Smooth muscle cell (in vitro differentiated cells): ENCODE measurements at regions not wholly inside any gene's neighbourhood (a gene's known extent, or its start where the extent isn't known, plus 50 kb on each side); places are given as distances from the start of the nearest gene placed in this dataset.

Experiments used
- DNase-seq: peaks from one replicate; lab custom pipeline; 2025; ENCODE audit not compliant: unreplicated experiment; lab: John Stamatoyannopoulos, UW
- H2AFZ ChIP-seq: fragments of 200-600 bp; sonication (generic); 2 replicates; pipeline ENCODE4 v1.6.0; 2016; ENCODE audit warnings: antibody characterized with exemption, low read depth, mild to moderate bottlenecking
- H3F3A ChIP-seq: fragments of 200-600 bp; sonication (generic); 2 replicates; pipeline ENCODE4 v1.6.0; 2017; ENCODE audit warnings: antibody characterized with exemption, low read depth
- H3K27ac ChIP-seq: fragments of 200-600 bp; sonication (generic); 2 replicates; pipeline ENCODE4 v1.5.1; 2016; ENCODE audit warnings: low read depth, mild to moderate bottlenecking
- H3K27me3 ChIP-seq: fragments of 200-600 bp; sonication (generic); 2 replicates; pipeline ENCODE4 v1.6.1; 2016; ENCODE audit warnings: low read depth, mild to moderate bottlenecking
- H3K36me3 ChIP-seq: fragments of 200-600 bp; sonication (generic); 2 replicates; pipeline ENCODE4 v1.5.1; 2016; ENCODE audit warnings: low read depth
- H3K4me1 ChIP-seq: fragments of 200-600 bp; sonication (generic); 2 replicates; pipeline ENCODE4 v1.5.1; 2016; ENCODE audit warnings: low read depth
- H3K4me2 ChIP-seq: fragments of 200-600 bp; sonication (generic); 2 replicates; pipeline ENCODE4 v1.6.0; 2016; ENCODE audit warnings: mild to moderate bottlenecking
- H3K4me3 ChIP-seq: fragments of 200-600 bp; sonication (generic); 2 replicates; pipeline ENCODE4 v1.5.1; 2016; ENCODE audit warnings: mild to moderate bottlenecking
- H3K79me2 ChIP-seq: fragments of 200-600 bp; sonication (generic); 2 replicates; pipeline ENCODE4 v1.6.0; 2016; ENCODE audit warnings: low read depth, mild to moderate bottlenecking
- H3K9ac ChIP-seq: fragments of 200-600 bp; sonication (generic); 2 replicates; pipeline ENCODE4 v1.6.0; 2016; ENCODE audit warnings: low read depth
- H3K9me3 ChIP-seq: fragments of 200-600 bp; sonication (generic); replicated peaks from 2 replicates; pipeline ENCODE4 v1.5.1; 2016; ENCODE audit warnings: low read depth
- H4K20me1 ChIP-seq: fragments of 200-600 bp; sonication (generic); 2 replicates; pipeline ENCODE4 v1.6.0; 2016; ENCODE audit warnings: low read depth
- WGBS: methylation state at CpG from one replicate; pipeline ENCODE4 v1.1.7; 2016; ENCODE audit warnings: low lambda C conversion rate; 5-methylcytosine and 5-hydroxymethylcytosine counted together
- TF ChIP-seq, protein P1 (sequence below): fragments of 200-600 bp; sonication (generic); IDR thresholded peaks from 2 replicates; pipeline ENCODE4 v1.5.1; 2017; ENCODE audit warnings: borderline replicate concordance, mild to moderate bottlenecking, antibody characterized with exemption; ENCODE audit not compliant: insufficient read depth, poor library complexity, severe bottlenecking

DNA sequence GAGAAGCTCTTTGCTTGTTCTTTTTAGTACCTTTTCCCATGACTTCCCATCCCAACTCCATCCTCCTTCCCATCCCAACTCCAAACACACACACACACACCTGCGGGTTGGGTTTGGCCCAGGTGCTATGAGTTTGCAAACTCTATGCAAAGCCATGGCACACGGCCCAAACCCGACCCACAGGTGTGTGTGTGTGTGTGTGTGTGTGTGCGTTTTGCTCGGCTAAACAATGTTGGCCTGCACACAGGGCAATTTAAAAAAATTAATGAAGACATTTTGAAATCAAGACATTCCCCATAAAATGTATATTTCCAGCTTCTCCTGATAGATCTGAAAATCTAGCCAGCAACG, 103.7 kb upstream of the TLE3 start:
- TF ChIP-seq, protein P1, sequence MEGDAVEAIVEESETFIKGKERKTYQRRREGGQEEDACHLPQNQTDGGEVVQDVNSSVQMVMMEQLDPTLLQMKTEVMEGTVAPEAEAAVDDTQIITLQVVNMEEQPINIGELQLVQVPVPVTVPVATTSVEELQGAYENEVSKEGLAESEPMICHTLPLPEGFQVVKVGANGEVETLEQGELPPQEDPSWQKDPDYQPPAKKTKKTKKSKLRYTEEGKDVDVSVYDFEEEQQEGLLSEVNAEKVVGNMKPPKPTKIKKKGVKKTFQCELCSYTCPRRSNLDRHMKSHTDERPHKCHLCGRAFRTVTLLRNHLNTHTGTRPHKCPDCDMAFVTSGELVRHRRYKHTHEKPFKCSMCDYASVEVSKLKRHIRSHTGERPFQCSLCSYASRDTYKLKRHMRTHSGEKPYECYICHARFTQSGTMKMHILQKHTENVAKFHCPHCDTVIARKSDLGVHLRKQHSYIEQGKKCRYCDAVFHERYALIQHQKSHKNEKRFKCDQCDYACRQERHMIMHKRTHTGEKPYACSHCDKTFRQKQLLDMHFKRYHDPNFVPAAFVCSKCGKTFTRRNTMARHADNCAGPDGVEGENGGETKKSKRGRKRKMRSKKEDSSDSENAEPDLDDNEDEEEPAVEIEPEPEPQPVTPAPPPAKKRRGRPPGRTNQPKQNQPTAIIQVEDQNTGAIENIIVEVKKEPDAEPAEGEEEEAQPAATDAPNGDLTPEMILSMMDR = no peak
- DNase-seq = no peak
- no peak overlapping the region for H3K9ac ChIP-seq
- H3K36me3 ChIP-seq = no peaks in the 10 kb centered on the region
- peaks cover 10% of the 10 kb centered on the region for H3K4me1 ChIP-seq
- no peak overlapping the region for H3K27ac ChIP-seq
- peaks cover 14% of the 10 kb centered on the region for H3F3A ChIP-seq
- H4K20me1 ChIP-seq = no peaks in the 10 kb centered on the region
- H2AFZ ChIP-seq = no peak overlapping the region
- no peak overlapping the region for H3K4me2 ChIP-seq
- H3K27me3 ChIP-seq = no peaks in the 10 kb centered on the region
- H3K79me2 ChIP-seq = no peaks in the 10 kb centered on the region
- 95% methylated on average over 6 of the region's 6 CpGs for WGBS
- H3K4me3 ChIP-seq = no peak overlapping the region
- H3K9me3 ChIP-seq = no peaks in the 10 kb centered on the region

DNA sequence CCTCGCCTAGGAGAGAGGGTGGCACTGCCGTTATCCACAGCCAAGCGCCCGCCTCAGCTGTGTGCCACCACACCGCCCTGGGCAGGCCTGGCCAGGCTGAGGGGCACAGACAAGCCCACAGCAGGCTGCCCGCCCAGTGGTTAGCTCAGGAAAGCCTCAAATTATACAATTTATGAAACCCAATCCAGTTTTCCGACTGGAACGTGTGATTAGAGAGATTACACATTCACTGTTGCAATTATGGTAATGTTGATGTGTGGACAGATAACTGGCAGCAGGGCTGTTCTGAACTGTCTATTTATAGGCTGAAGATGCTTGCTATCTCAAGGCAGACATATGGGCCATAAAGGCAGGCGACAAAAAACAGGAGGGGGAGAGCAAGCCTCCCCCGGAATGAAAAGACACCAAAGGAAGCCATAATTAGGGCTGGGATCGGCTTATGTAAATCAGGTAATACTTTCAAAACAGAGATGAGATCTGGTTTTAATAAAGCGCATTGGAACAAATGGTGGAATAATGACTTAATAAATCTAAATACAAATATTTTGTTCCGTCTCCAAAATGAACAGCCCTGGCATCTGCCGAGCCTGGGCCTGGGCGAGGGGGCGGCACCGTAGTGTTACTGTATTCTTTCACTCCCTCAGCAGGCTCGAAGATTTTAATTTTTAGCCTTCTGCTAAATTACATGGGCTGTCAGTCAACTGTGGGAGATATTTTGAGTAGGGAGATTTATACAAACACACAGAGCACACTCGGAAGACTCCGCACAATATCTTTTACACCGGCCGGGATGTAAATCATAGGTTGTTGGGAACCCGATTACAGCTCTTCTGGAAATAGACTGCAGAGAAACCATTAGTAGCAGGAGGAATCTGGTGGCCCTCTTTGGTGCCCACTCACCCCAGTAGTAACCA, 103.1 kb upstream of the TLE3 start:
- Histone ChIP-seq H4K20me1 (no peaks in the 10 kb centered on the region), H2AFZ (no peak overlapping the region), H3K27ac (no peak overlapping the region), H3K4me2 (peak overlapping the region; percentile 21), H3K79me2 (no peaks in the 10 kb centered on the region), H3K4me1 (peaks cover 16% of the 10 kb centered on the region), H3K9ac (no peak overlapping the region), H3K4me3 (no peak overlapping the region), H3F3A (peaks cover 19% of the 10 kb centered on the region), H3K27me3 (no peaks in the 10 kb centered on the region), H3K9me3 (no peaks in the 10 kb centered on the region), H3K36me3 (no peaks in the 10 kb centered on the region)
- 47% methylated on average over 23 of the region's 23 CpGs for WGBS
- no peak for DNase-seq
- TF ChIP-seq, protein P1 = no peak

DNA sequence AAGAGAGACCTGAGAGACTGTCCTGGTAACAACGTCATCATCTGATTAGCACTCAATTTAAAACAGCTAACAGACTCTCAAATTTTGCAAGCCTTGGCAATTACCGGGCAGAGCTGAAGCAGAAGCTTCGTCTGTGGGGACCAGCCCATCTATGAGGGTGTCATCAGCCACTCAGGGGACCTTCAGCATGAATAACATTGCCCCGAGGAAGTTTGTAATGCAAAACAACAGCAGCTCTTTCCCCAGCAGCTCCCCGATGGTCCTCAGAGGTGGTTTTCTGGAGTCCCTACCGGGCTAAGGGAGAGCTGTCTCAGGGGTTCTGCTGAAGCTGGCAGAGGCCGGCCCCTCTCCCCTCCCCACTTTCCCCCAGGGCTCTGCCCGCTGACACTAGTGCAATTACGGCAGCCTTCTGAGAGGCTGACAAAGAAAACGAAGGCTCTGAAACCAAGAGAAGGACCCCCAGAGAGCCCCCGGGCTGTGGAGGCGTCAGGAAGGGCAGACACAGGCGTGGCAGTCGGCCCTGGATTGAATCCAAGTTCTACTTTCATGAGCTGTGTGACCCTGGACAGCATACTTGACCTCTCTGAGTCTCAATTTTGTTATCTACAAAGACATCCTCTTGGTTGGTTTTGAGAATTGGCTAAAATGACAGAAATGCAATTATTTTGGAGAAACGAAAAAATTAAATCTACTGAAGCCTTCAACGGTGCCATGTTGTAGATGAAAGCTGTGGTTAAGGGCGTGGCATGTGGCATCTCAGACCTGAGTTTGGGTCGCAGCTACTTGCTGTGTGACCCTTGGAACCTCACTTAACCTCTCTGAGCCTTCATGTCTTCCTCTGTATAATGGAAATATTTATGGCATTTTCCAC, 102.1 kb upstream of the TLE3 start:
- Histone ChIP-seq H4K20me1 (no peaks in the 10 kb centered on the region), H3K9me3 (no peaks in the 10 kb centered on the region), H3K27me3 (no peaks in the 10 kb centered on the region), H3K4me1 (peaks cover 21% of the 10 kb centered on the region), H3K36me3 (no peaks in the 10 kb centered on the region), H3K4me2 (peak overlapping the region; percentile 39), H3K9ac (no peak overlapping the region), H3K79me2 (no peaks in the 10 kb centered on the region), H3K4me3 (no peak overlapping the region), H3K27ac (no peak overlapping the region), H2AFZ (no peak overlapping the region), H3F3A (peaks cover 19% of the 10 kb centered on the region)
- WGBS = 54% methylated on average over 18 of the region's 18 CpGs
- TF ChIP-seq, protein P1 = no peak
- no peak for DNase-seq
